ENCODE measurements at regions not wholly inside any gene's neighbourhood (a gene's known extent, or its start where the extent isn't known, plus 50 kb on each side); places are given as distances from the start of the nearest gene placed in this dataset.
"Not testable (repeated sequence)": the region's sequence is repeated elsewhere in the genome, so short reads cannot be mapped to it uniquely, and the experiment has no call there.

- no peak for ATAC-seq (replicated peaks)
- no peaks in the 10 kb centered on the region for H3K9me3 Mint-ChIP-seq
- no peaks in the 10 kb centered on the region for H3K27me3 Mint-ChIP-seq
- no peak overlapping the region for H3K4me3 Mint-ChIP-seq
- peaks cover 15% of the 10 kb centered on the region for H3K4me1 Mint-ChIP-seq
- peak overlapping the region; percentile 29 for H3K27ac Mint-ChIP-seq
- H3K36me3 Mint-ChIP-seq (ENCODE audit: low read depth), result no peaks in the 10 kb centered on the region
These were observed 172.4 kb upstream of the PWP1 start for GRCh38 chr12:107513184-107513583.

GRCh38 chr12:107513636-107514400 lies 171.8 kb upstream of the PWP1 start:
- H3K27me3 Mint-ChIP-seq, result no peaks in the 10 kb centered on the region
- H3K4me3 Mint-ChIP-seq, result no peak overlapping the region
- peaks cover 15% of the 10 kb centered on the region for H3K4me1 Mint-ChIP-seq
- peak overlapping the region; percentile 29 for H3K27ac Mint-ChIP-seq
- no peak for ATAC-seq (replicated peaks)
- H3K36me3 Mint-ChIP-seq (ENCODE audit: low read depth), result no peaks in the 10 kb centered on the region
- H3K9me3 Mint-ChIP-seq, result no peaks in the 10 kb centered on the region

- ATAC-seq (replicated peaks), result peak; percentile 15
- peaks cover 19% of the 10 kb centered on the region for H3K4me1 Mint-ChIP-seq
- no peaks in the 10 kb centered on the region for H3K9me3 Mint-ChIP-seq
- H3K4me3 Mint-ChIP-seq, result peak overlapping the region; percentile 49
- peaks cover 7% of the 10 kb centered on the region for H3K36me3 Mint-ChIP-seq (ENCODE audit: low read depth)
- H3K27me3 Mint-ChIP-seq, result no peaks in the 10 kb centered on the region
- H3K27ac Mint-ChIP-seq, result peak overlapping the region; percentile 74
These were observed 170.6 kb upstream of the PWP1 start for GRCh38 chr12:107514887-107515445.

GRCh38 chr12:107515446-107515958 lies 170.1 kb upstream of the PWP1 start:
- peak; percentile 91 for ATAC-seq (replicated peaks)
- H3K9me3 Mint-ChIP-seq, result no peaks in the 10 kb centered on the region
- H3K4me3 Mint-ChIP-seq, result peak overlapping the region; percentile 49
- H3K36me3 Mint-ChIP-seq (ENCODE audit: low read depth), result peaks cover 12% of the 10 kb centered on the region
- H3K4me1 Mint-ChIP-seq, result peaks cover 19% of the 10 kb centered on the region
- peak overlapping the region; percentile 74 for H3K27ac Mint-ChIP-seq
- no peaks in the 10 kb centered on the region for H3K27me3 Mint-ChIP-seq

- not testable (repeated sequence) for H3K27ac Mint-ChIP-seq; H3K4me3 Mint-ChIP-seq; ATAC-seq (replicated peaks); H3K27me3 Mint-ChIP-seq
- Mint-ChIP-seq H3K4me1 (peaks cover 19% of the 10 kb centered on the region), H3K9me3 (peaks cover 11% of the 10 kb centered on the region), H3K36me3 (ENCODE audit: low read depth) (peaks cover 30% of the 10 kb centered on the region)
These were observed 167.8 kb upstream of the PWP1 start for GRCh38 chr12:107517816-107518215.

- no peaks in the 10 kb centered on the region for H3K27me3 Mint-ChIP-seq
- no peak overlapping the region for H3K27ac Mint-ChIP-seq
- H3K36me3 Mint-ChIP-seq (ENCODE audit: low read depth), result peaks cover 30% of the 10 kb centered on the region
- peaks cover 13% of the 10 kb centered on the region for H3K4me1 Mint-ChIP-seq
- ATAC-seq (replicated peaks), result no peak
- peaks cover 11% of the 10 kb centered on the region for H3K9me3 Mint-ChIP-seq
- H3K4me3 Mint-ChIP-seq, result no peak overlapping the region
These were observed 166.7 kb upstream of the PWP1 start for GRCh38 chr12:107518868-107519267.

- no peak for ATAC-seq (replicated peaks)
- H3K27me3 Mint-ChIP-seq, result no peaks in the 10 kb centered on the region
- no peak overlapping the region for H3K4me3 Mint-ChIP-seq
- peaks cover 11% of the 10 kb centered on the region for H3K9me3 Mint-ChIP-seq
- H3K27ac Mint-ChIP-seq, result no peak overlapping the region
- H3K4me1 Mint-ChIP-seq, result peaks cover 11% of the 10 kb centered on the region
- peaks cover 30% of the 10 kb centered on the region for H3K36me3 Mint-ChIP-seq (ENCODE audit: low read depth)
These were observed 165.4 kb upstream of the PWP1 start for GRCh38 chr12:107519906-107520859.

- Mint-ChIP-seq H3K27me3 (no peaks in the 10 kb centered on the region), H3K27ac (no peak overlapping the region), H3K9me3 (peaks cover 11% of the 10 kb centered on the region), H3K36me3 (ENCODE audit: low read depth) (peaks cover 32% of the 10 kb centered on the region), H3K4me3 (no peak overlapping the region), H3K4me1 (peaks cover 3% of the 10 kb centered on the region)
- ATAC-seq (replicated peaks), result no peak
These were observed 163.7 kb upstream of the PWP1 start for GRCh38 chr12:107521826-107522355.

- peaks cover 3% of the 10 kb centered on the region for H3K4me1 Mint-ChIP-seq
- ATAC-seq (replicated peaks), result no peak
- peaks cover 11% of the 10 kb centered on the region for H3K9me3 Mint-ChIP-seq
- no peak overlapping the region for H3K27ac Mint-ChIP-seq
- peaks cover 36% of the 10 kb centered on the region for H3K36me3 Mint-ChIP-seq (ENCODE audit: low read depth)
- H3K4me3 Mint-ChIP-seq, result no peak overlapping the region
- no peaks in the 10 kb centered on the region for H3K27me3 Mint-ChIP-seq
These were observed 162.7 kb upstream of the PWP1 start for GRCh38 chr12:107522692-107523477.

GRCh38 chr12:107523775-107524535 lies 161.6 kb upstream of the PWP1 start:
- peaks cover 11% of the 10 kb centered on the region for H3K9me3 Mint-ChIP-seq
- H3K27ac Mint-ChIP-seq, result no peak overlapping the region
- H3K36me3 Mint-ChIP-seq (ENCODE audit: low read depth), result peaks cover 36% of the 10 kb centered on the region
- ATAC-seq (replicated peaks), result no peak
- peaks cover 3% of the 10 kb centered on the region for H3K4me1 Mint-ChIP-seq
- H3K27me3 Mint-ChIP-seq, result no peaks in the 10 kb centered on the region
- H3K4me3 Mint-ChIP-seq, result no peak overlapping the region

GRCh38 chr12:107525063-107525718 lies 160.4 kb upstream of the PWP1 start:
- no peak overlapping the region for H3K27ac Mint-ChIP-seq
- H3K27me3 Mint-ChIP-seq, result no peaks in the 10 kb centered on the region
- no peaks in the 10 kb centered on the region for H3K4me1 Mint-ChIP-seq
- no peak overlapping the region for H3K4me3 Mint-ChIP-seq
- H3K9me3 Mint-ChIP-seq, result peaks cover 11% of the 10 kb centered on the region
- no peak for ATAC-seq (replicated peaks)
- H3K36me3 Mint-ChIP-seq (ENCODE audit: low read depth), result peaks cover 27% of the 10 kb centered on the region

GRCh38 chr12:107525719-107526554 lies 159.7 kb upstream of the PWP1 start:
- ATAC-seq (replicated peaks), result no peak
- peaks cover 20% of the 10 kb centered on the region for H3K36me3 Mint-ChIP-seq (ENCODE audit: low read depth)
- H3K4me3 Mint-ChIP-seq, result no peak overlapping the region
- no peaks in the 10 kb centered on the region for H3K4me1 Mint-ChIP-seq
- H3K9me3 Mint-ChIP-seq, result peaks cover 8% of the 10 kb centered on the region
- no peak overlapping the region for H3K27ac Mint-ChIP-seq
- no peaks in the 10 kb centered on the region for H3K27me3 Mint-ChIP-seq

All from activated T-helper 17 cell treated with anti-CD3 and anti-CD28 coated beads, Interleukin-2, amount 50 U/mL, for 72 hours (primary cell).